GM21360 (cell line): ENCODE measurements at regions not wholly inside any gene's neighbourhood (a gene's known extent, or its start where the extent isn't known, plus 50 kb on each side); places are given as distances from the start of the nearest gene placed in this dataset.
"Not testable (repeated sequence)": the region's sequence is repeated elsewhere in the genome, so short reads cannot be mapped to it uniquely, and the experiment has no call there.

ENCODE experiments used
- ATAC-seq: cut with Tn5 transposase; IDR thresholded peaks from one replicate; pipeline ENCODE4 v1.9.1; 2021; ENCODE audit warnings: mild to moderate bottlenecking, moderate library complexity; ENCODE audit not compliant: unreplicated experiment

DNA sequence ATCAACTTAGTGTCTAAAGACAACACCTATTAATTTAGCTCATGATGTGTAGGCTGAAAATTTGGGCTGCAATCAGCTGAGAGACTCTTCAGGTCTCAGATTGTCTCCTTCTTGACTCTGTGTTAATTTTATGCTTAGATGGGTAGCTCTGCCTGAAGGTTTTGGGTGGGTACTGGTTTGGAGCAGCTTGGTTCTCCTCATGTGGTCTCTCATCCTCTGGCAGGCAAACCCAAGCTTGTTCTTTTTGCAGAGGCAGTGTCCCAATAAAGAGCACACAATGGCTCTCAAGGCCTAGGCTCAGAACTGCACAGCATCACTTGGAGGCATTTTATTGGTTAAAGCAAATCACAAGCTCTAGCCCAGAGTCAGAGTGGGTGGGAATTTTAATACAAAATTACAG is 280.6 kb downstream of the BTBD3 start:
- no peak for ATAC-seq

DNA sequence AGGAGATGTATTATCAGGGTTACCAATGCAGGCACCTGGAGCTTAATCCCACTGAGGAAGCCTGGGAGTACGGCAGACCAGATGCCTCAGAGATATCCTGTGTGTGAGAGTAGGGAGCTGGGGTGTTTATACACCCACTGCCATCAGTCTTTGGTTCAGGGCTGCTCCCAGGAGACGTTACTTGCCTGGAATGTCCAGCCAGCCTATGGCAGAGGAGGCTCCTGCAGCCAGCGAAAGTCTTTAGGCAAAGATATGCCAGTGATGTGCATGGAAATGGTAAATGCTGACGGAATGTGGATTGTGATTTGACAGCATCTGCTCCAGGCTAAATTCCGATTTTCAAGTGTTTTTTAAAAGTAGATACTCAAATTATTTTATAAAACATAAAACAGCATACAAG is 282.0 kb downstream of the BTBD3 start:
- no peak for ATAC-seq

DNA sequence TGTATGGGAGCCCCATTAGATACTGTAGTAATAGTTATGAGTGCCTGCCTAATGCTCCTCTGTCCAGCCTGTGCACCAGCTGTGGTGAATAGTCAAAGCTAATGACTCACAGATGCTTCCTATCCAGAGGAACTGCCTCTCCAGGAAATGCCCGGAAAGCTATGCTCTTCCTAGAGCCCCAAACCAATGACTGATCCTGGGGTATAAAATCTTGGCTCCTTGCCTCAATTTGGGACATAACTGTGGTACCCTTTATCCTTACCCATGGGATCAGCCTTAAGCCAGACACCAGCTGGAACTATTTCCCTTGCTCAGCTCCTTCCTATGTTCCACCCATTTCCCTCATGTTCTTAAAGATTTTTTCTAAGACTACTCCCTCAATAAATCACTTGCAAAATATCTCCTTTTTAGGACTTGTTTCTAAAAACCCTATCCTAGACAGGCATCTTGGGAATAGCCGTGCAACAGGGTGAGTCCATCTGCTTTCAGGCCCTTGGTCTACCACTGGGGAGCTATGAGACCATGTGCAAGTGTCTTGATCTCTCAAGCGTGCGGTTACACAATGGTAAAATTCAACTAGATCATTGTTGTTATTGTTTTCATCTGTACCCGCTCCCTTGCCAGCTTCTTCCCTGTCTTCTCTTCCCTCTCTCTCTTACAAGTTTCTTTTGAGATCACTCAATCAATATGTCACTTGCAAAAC is 283.7 kb downstream of the BTBD3 start:
- ATAC-seq, result no peak

DNA sequence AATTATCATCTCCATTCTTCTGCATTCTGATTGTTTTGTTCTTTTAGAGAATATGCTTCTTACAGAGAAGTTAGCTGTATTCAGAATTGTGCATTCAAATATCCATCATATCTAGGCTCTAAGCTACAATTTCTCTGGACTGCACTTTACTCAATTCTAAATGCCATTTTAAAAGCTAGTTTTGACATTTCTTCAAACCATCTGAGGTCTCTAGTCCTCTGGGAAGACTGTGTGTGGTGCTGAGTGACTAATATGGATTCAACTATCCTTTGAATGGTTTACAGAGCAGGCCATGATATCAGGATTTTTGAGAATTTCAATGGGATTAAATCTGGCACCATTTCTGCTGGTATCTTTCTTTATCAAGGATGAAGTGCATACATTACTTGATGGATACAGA is 285.7 kb downstream of the BTBD3 start:
- no peak for ATAC-seq

DNA sequence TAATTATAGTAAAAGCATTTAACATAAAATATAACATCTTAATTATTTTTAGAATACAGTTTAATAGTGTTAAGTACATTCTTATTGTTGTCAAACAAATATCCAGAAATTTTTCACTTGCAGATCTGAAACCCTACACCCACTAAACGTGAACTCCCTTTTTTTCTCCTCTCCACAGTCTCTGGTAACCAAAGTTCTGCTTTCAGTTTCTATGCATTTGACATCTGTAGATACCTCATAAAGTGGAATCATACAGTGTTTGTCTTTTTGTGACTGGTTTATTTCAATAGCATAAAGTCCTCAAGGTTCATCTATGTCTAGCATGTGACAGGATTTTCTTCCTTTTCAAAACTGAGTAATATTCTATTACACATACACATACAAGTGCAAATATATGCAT is 286.3 kb downstream of the BTBD3 start:
- ATAC-seq, result no peak

DNA sequence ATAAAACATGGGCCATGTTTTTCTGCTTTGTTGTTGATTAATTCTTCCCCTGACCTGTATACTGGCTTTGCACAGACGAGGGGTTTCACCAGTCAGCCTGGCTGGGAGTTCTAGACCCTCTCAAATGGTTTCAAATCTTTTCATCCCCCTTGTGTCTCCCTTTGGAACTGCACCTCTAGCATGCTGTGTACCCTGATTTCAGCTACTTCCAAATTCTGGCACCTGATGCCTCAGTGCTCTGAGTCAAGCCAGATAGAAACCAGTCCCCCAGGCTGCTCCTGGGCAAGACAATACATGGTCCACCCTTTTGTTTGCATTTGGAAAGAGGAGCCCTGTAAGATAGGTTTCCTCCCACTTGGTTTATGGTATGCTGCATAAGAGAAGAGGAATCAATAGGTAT is 290.2 kb downstream of the BTBD3 start:
- no peak for ATAC-seq

DNA sequence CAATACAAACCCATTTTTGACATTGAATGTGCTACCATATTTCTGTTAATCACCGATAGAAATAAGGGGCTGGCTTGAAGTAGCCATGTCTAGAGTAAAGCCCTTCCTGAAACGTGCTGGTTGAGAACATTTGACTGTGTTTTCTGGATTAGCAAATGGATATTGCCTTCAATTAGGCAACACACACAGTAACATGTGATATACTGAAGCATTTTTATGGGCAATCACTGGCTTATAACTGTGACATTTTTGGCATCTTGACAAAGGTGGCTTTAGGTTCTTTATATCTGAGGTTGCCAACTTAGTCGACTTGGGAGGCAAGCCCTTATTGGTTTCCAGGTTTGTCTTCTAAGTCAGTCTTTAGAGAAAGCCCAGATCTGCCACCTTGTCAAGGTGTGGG is 292.9 kb downstream of the BTBD3 start:
- ATAC-seq, result no peak

DNA sequence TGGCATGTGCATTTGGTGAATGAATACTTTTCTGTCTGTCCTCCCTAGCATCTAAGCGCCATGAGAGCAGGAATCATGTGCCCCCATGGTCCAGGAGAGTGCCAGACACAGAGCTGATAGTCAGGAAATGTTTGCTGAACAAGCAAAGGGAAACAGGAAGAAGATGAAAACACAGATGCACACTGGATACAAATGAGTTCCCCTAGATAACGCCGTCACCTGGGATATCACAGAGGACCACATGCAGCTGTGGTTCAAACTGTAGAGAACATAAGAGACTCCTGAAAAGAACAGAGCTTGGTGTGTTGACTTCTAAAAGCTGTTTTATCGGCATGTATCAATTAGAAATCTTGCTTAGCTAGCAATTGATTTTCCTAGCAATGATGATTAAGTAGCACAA is 293.7 kb downstream of the BTBD3 start:
- ATAC-seq, result no peak

DNA sequence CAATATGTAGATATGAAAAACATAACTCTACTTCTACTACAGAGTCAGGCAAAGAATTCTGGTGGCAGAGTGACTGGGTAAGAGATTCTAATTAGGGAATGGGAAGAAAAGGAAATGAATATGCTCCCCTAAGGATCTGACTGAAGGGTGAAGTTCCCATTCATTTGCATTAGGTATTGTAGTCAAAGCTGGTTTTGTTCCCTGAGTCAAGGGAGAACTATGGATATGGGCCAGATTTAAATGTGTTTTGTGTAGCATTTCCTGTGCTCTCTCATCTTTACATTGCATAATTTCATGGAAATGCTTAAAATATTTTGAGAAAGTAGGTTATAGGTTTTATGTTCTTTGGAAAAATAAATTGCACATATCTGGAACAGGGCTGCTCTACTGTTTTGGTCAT is 299.7 kb downstream of the BTBD3 start:
- ATAC-seq, result no peak

DNA sequence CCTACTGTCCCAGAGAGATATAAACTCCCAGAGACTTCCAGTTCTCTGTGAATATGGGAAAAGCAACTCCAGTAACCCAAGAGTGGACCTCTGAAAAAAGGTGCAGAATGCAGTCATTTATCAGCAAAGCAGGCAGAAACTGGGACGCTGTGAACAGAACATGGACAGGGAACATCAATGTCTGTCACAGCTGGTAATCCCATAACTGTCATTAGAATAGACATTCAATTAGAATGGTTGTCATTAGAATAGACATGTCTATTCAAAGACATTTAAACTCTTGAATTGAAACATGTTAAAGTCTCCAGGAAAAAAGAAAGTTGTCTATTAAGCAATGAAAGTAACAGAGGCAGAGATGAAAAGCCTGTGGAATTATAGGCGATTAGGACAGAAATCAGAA is 302.1 kb downstream of the BTBD3 start:
- no peak for ATAC-seq

DNA sequence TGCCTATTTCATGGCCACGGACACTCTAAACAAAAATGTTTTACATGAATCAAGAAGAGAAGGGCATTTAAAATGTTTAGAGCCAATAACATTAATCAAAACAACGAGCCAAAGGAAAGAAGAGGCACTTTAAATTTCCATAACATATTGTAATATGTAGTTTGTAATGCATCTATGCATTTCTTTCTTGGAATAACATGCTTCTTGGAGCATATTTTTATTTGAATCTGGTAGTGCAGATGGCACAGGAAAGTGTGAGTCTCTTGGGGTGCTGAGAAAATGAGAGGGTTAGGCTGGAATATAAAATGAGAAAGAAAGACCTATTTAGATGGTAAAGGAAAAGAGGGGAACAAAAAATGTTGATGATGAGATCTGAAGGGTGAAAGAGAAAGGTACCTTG is 305.4 kb downstream of the BTBD3 start:
- ATAC-seq, result no peak

DNA sequence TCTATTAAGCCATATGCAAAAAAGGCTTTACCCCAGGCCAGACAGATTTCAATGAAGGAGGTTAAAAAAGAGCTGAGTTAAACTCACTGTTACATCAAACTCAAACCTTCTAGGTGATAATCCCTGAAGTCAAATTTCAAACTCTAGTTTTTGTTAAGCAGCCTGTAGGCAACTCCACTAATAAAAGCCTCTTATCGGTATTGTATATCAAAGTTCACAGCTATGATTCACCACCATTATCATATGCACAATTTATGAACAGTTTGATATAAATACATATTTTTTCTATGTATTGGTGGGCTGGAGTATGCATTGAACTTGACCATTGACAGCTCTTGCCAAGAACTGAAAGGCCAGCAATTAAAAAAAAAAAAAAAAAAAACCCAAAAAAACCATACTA is 308.2 kb downstream of the BTBD3 start:
- no peak for ATAC-seq

DNA sequence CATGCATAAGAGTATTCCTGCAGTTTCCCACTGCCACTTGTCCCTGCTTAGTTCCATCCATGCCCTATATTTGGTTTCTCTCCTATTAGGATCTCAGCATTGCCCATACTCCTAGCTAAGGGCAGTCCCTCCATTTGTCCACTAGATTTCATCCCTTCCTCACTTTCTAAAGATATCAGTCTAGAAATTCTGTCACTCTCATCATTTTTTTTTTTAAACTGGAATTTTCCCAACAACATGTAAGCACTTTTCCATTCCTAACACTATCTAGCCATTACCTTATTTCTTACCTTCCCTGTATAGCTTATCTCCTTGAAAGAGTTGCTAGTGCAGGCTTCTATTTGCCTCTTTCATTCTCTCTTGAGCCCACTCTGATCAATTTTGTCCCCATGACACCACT is 312.2 kb downstream of the BTBD3 start:
- no peak for ATAC-seq

DNA sequence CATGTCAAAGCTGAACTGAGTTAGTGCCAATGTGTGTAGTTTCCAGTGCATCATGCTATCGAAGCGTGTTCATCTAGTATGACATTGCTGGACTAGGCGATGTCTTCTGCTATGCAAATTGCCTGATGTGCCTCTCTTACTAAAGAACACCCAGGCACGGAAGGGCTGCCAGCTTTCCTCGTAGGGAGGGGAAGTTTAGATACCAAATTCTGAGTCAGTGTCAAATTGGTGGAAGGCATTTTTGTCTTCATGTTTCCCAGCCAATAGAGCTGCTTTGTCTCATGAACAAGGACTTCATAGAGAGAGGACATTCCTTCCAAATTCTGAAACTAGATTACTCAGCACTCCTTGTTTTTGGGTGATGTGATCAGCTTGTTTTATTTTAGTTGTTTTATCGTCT is 320.1 kb downstream of the BTBD3 start:
- ATAC-seq, result no peak

DNA sequence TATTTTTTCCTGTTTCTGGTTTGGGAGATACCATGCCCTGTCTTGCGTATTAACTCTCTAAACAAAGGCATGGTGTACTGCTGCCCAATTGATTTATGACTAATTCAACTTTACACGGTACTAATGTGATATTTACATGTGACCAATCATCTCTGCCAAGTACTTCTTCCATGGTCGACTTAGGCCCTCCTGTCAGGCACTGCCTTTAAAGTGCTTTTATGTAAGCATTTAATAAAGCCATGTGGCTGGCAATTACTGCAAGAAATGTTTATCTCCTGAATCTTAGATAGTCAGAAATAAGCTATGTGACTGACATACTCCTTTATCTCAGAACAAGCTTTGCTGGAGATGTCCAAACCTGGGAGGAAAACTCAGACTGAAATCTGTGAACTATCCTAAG is 323.4 kb downstream of the BTBD3 start:
- ATAC-seq, result no peak

DNA sequence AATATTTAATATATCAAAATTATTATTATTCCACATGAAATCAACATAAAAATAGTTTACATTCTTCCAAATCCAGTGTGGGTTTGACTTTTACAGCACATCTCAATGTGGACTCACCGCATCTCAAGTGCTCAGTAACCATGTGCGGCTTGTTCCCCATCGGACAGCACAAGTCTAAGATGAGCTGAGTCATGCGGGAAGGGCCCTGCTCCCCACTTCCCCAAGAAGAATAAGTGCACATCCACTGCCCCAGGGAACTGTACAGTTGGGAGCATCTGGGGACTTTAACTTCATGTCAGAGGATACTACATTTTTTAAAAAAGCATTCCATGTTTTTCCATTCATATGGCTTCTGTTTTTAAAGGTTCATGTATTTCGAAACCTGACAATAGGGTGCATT is 325.6 kb downstream of the BTBD3 start:
- no peak for ATAC-seq

DNA sequence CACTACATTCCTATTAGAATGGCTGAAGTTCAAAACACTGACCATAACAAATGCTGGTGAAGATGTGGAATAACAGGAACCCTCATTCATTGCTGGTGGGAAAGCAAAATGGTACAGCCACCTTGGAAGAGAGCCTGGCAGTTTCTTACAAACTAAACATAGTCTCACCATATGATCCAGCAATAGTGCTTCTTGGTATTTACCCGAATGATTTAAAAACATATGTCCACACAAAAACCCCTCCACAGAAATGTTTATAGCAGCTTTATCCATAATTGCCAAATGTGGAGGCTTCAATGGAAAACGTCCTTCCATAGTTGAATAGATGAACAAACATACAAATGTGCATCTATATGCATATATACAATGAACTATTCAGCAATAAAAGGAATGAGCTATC is 330.8 kb downstream of the BTBD3 start:
- ATAC-seq, result no peak

DNA sequence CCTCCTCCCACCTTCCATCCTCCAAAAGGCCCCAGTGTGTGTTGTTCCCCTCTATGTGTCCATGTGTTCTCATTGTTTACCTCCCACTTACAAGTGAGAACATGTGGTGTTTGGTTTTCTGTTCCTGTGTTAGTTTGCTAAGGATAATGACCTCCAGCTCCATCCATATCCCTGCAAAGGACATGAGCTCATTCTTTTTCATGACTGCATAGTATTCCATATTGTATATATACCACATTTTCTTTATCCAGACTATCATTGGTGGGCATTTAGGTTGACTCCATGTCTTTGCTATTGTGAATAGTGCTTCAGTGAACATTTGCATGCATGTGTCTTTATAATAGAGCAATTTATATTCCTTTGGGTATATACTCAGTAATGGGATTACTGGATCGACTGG is 333.0 kb downstream of the BTBD3 start:
- not testable (repeated sequence) for ATAC-seq

DNA sequence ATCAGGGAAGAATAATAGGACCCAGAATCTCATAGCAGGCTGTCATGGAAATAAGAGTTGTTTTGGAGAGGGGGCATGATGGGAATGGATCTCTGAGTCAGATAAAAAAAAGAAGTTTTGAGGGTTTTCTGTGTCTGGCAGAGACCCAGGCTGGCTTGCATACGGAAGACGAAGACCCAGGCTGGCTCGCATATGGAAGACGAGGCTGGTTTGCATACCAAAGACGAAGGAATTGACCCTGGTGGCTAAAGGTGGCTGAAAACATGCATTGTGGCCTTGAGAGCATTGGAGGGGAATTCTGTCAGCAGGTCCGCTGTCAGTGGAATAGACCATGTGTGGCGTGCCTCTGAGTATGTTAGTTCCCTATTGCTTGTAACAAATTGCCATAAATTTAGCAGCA is 335.1 kb downstream of the BTBD3 start:
- no peak for ATAC-seq

DNA sequence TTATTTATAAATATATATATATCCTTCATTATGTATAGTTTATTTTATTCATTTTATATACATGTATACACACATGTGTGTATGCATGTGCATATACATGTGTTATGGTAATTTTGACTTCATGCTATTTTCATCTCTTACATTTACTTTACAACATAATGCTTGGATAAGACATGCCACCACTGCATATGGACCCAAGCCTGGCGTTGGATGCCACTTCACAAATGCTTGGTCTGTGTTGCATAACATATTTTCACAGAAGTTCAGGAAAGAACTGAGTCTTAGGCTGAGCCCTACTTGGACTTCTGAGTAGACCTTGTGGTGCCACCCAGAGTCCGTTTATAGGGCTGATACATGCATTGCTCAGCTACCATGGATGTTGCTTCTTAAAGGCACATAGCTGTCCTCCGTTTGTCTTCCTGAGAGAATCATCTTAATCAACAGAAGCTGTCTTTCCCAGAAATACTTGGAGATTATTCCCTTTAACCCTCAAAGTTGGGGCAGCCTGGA is 337.8 kb downstream of the BTBD3 start:
- no peak for ATAC-seq

DNA sequence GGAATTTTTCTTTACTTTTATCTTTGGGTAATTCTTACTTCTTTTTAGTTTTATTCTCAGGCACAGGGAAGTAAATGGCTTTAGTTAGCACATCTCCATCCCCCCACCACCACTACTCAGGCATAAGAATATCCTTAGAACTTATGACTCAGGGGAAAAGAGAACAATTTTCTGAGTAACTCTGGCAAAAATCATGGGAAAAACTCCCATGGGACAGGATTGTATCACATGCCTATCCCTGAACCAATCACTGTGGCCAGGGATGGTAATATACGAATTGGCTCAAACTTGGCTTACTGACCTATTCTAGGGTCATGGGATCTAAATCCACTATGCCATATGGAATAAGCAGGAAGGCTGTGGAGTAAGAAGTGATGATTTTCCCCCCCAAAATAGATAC is 339.1 kb downstream of the BTBD3 start:
- ATAC-seq, result no peak

DNA sequence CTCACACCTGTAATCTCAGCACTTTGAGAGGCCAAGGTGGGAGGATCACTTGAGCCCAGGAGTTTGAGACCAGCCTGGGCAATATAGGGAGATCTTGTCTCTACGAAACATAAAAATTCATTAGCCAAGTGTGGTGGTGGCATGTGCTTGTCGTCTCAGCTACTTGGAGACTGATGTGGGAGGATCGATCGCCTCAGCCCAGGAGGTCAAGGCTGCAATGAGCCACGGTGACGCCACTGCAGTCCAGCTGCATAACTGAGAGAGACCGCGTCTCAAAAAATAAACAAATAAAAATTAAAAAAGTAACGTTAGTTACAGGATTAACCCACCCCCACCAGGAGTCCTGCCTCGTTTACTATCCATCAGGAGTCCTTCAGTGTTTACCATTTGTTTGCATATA is 345.1 kb downstream of the BTBD3 start:
- no peak for ATAC-seq

DNA sequence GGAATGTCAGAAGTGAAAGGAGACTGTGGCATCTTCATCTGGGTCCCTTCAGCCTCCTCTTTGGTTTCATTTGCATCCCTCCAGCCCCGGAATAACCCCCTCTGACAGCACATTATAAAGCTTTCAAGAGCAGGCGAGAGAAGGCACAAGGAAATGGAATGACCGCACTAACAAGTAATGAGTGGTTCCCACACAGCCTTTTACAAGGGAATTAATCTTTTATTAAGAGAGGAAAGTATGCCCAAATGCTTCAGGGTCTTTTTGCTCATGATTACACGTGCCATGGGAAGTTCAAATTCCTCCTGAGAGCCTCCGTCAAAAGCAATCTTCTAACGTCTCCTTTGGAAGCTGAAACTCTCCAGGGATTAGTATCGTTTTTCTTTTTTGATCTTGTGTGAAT is 347.0 kb downstream of the BTBD3 start:
- ATAC-seq, result no peak
